IMR-90 (cell line): ENCODE measurements at regions not wholly inside any gene's neighbourhood (a gene's known extent, or its start where the extent isn't known, plus 50 kb on each side); places are given as distances from the start of the nearest gene placed in this dataset.

ENCODE experiments used
- ATAC-seq: fragments of 200-7000 bp; cut with Tn5 transposase; 2 replicates; pipeline ENCODE4 v1.9.1; 2020; ENCODE audit warnings: low read depth, mild to moderate bottlenecking, moderate library complexity
- BruUV-seq: library from RNA; stranded (reverse); fragments of 400-500 nt; replicated peaks from 2 replicates; lab custom pipeline; 2021; lab: Mats Ljungman, UMichigan
- CTCF ChIA-PET: fragments of 300-600 bp; formaldehyde crosslinking; extraction: SDS; loops from one replicate; lab custom pipeline; 2021; ENCODE audit warnings: antibody characterized with exemption; lab: Yijun Ruan, JAX
- POLR2A ChIA-PET: fragments of 300-600 bp; sonication (Branson Sonifier 250); formaldehyde crosslinking; loops from one replicate; lab custom pipeline; 2022; ENCODE audit warnings: antibody characterized with exemption; ENCODE audit not compliant: unreplicated experiment; lab: Charles Lee
- DNase-seq: peaks from one replicate; pipeline ENCODE4 v3.0.0; 2013
- H2AFZ ChIP-seq: replicated peaks from 2 replicates; pipeline ENCODE3; 2013; ENCODE audit warnings: low read length, mild to moderate bottlenecking; ENCODE audit not compliant: poor library complexity
- H2AK5ac ChIP-seq: 2 replicates; pipeline ENCODE4 v1.6.1; 2013; ENCODE audit warnings: low read depth, low read length, inconsistent platforms
- H2AK9ac ChIP-seq: replicated peaks from 2 replicates; pipeline ENCODE3; 2013; ENCODE audit warnings: mild to moderate bottlenecking, low read depth, low read length, moderate library complexity; ENCODE audit not compliant: poor library complexity
- H2BK120ac ChIP-seq: 2 replicates; pipeline ENCODE4 v1.6.1; 2013; ENCODE audit warnings: low read depth, low read length, inconsistent platforms
- H2BK15ac ChIP-seq: 3 replicates; pipeline ENCODE4 v1.6.1; 2013; ENCODE audit warnings: low read depth, low read length, inconsistent platforms
- H2BK20ac ChIP-seq: 2 replicates; pipeline ENCODE4 v1.6.1; 2013; ENCODE audit warnings: low read depth, mild to moderate bottlenecking, inconsistent platforms, low read length, moderate library complexity
- H2BK5ac ChIP-seq: 2 replicates; pipeline ENCODE4 v1.6.1; 2013; ENCODE audit warnings: mild to moderate bottlenecking, low read depth, low read length, inconsistent platforms; ENCODE audit not compliant: poor library complexity, severe bottlenecking
- H3K14ac ChIP-seq: replicated peaks from 2 replicates; pipeline ENCODE4 v1.6.1; 2013; ENCODE audit warnings: low read depth, low read length, inconsistent platforms
- H3K18ac ChIP-seq: 2 replicates; pipeline ENCODE4 v1.6.1; 2013; ENCODE audit warnings: low read depth, low read length, control low read depth
- H3K23ac ChIP-seq: 2 replicates; pipeline ENCODE4 v1.6.1; 2013; ENCODE audit warnings: low read depth, low read length, inconsistent platforms
- H3K27ac ChIP-seq: 2 replicates; pipeline ENCODE4 v1.5.1; 2013; ENCODE audit warnings: mild to moderate bottlenecking, control low read depth, low read length; ENCODE audit not compliant: insufficient read depth
- H3K27me3 ChIP-seq: 2 replicates; pipeline ENCODE4 v1.6.1; 2013; ENCODE audit warnings: low read length; ENCODE audit not compliant: control insufficient read depth, insufficient read depth
- H3K36me3 ChIP-seq: 2 replicates; pipeline ENCODE4 v1.6.1; 2013; ENCODE audit warnings: low read length, mixed read lengths; ENCODE audit not compliant: control insufficient read depth, insufficient read depth
- H3K4ac ChIP-seq: 2 replicates; pipeline ENCODE4 v1.6.1; 2013; ENCODE audit warnings: low read depth, low read length, inconsistent platforms
- H3K4me1 ChIP-seq: 2 replicates; pipeline ENCODE4 v1.6.1; 2013; ENCODE audit warnings: low read length, mixed read lengths; ENCODE audit not compliant: control insufficient read depth, insufficient read depth
- H3K4me2 ChIP-seq: 2 replicates; pipeline ENCODE4 v1.6.1; 2013; ENCODE audit warnings: low read depth, mild to moderate bottlenecking, control low read depth, low read length, moderate library complexity
- H3K4me3 ChIP-seq: 2 replicates; pipeline ENCODE4 v1.5.1; 2013; ENCODE audit warnings: low read depth, mild to moderate bottlenecking, control low read depth, low read length, moderate library complexity; ENCODE audit not compliant: insufficient read depth
- H3K56ac ChIP-seq: 2 replicates; pipeline ENCODE4 v1.6.1; 2013; ENCODE audit warnings: low read length, inconsistent platforms; ENCODE audit not compliant: insufficient read depth; ENCODE audit errors: extremely low read depth
- H3K79me1 ChIP-seq, 2 experiments: 2 replicates each; pipeline ENCODE4 v1.6.1; 2013; ENCODE audit warnings: low read length in 2 of 2, inconsistent platforms in 1 of 2, low read depth in 1 of 2
- H3K9ac ChIP-seq: 2 replicates; pipeline ENCODE4 v1.6.1; 2013; ENCODE audit warnings: low read depth, low read length, control low read depth
- H3K9me1 ChIP-seq: 2 replicates; pipeline ENCODE4 v1.6.1; 2013; ENCODE audit warnings: low read length, inconsistent platforms; ENCODE audit not compliant: insufficient read depth
- H3K9me3 ChIP-seq: 2 replicates; pipeline ENCODE4 v1.6.1; 2013; ENCODE audit warnings: low read length; ENCODE audit not compliant: control insufficient read depth, insufficient read depth
- H4K20me1 ChIP-seq: 2 replicates; pipeline ENCODE4 v1.6.1; 2013; ENCODE audit warnings: low read length, inconsistent platforms; ENCODE audit not compliant: insufficient read depth
- H4K5ac ChIP-seq: 2 replicates; pipeline ENCODE4 v1.6.1; 2013; ENCODE audit warnings: mild to moderate bottlenecking, low read depth, low read length, control low read depth
- H4K8ac ChIP-seq, 2 experiments: 2 replicates each; pipeline ENCODE4 v1.6.1; 2013; ENCODE audit warnings: low read depth in 2 of 2, low read length in 2 of 2, control low read depth in 1 of 2, inconsistent platforms in 1 of 2
- H4K91ac ChIP-seq: 2 replicates; pipeline ENCODE4 v1.6.1; 2013; ENCODE audit warnings: low read depth, low read length, inconsistent platforms; ENCODE audit not compliant: insufficient read depth
- BHLHE40 ChIP-seq: fragments of 150-350 bp; IDR thresholded peaks from 2 replicates; pipeline ENCODE4 v1.6.1; 2016; ENCODE audit warnings: mild to moderate bottlenecking, low read depth, low read length
- CEBPB ChIP-seq: IDR thresholded peaks from 2 replicates; pipeline ENCODE4 v1.6.1; 2012; ENCODE audit warnings: low read depth, low read length, improper control_type of control experiment
- CHD1 ChIP-seq: IDR thresholded peaks from 2 replicates; pipeline ENCODE4 v1.6.1; 2012; ENCODE audit warnings: low read depth, low read length, improper control_type of control experiment
- CTCF ChIP-seq: conservative IDR thresholded peaks from 2 replicates; pipeline ENCODE4 v1.5.1; 2012; ENCODE audit warnings: mild to moderate bottlenecking, low read depth, low read length, improper control_type of control experiment
- ELK1 ChIP-seq: fragments of 150-350 bp; IDR thresholded peaks from 2 replicates; pipeline ENCODE4 v1.6.1; 2016; ENCODE audit warnings: low read depth, mild to moderate bottlenecking, low read length, moderate library complexity, borderline replicate concordance
- FOS ChIP-seq: fragments of 150-350 bp; IDR thresholded peaks from 2 replicates; pipeline ENCODE4 v1.6.1; 2016; ENCODE audit warnings: low read depth, low read length
- MAFK ChIP-seq: IDR thresholded peaks from 2 replicates; pipeline ENCODE4 v1.6.1; 2012; ENCODE audit warnings: low read depth, low read length, improper control_type of control experiment
- MAZ ChIP-seq: IDR thresholded peaks from 2 replicates; pipeline ENCODE4 v1.6.1; 2012; ENCODE audit warnings: low read depth, mild to moderate bottlenecking, low read length, improper control_type of control experiment, moderate library complexity, borderline replicate concordance
- MXI1 ChIP-seq: IDR thresholded peaks from 2 replicates; pipeline ENCODE4 v1.6.1; 2012; ENCODE audit warnings: low read depth, mild to moderate bottlenecking, low read length, moderate library complexity, borderline replicate concordance
- POLR2A ChIP-seq: IDR thresholded peaks from 2 replicates; pipeline ENCODE4 v1.6.1; 2012; ENCODE audit warnings: mild to moderate bottlenecking, low read depth, low read length
- RAD21 ChIP-seq: IDR thresholded peaks from 2 replicates; pipeline ENCODE4 v1.6.1; 2012; ENCODE audit warnings: low read length, improper control_type of control experiment
- RCOR1 ChIP-seq: IDR thresholded peaks from 2 replicates; pipeline ENCODE4 v1.6.1; 2012; ENCODE audit warnings: mild to moderate bottlenecking, low read length, improper control_type of control experiment; ENCODE audit not compliant: insufficient replicate concordance
- SMC3 ChIP-seq: fragments of 150-350 bp; IDR thresholded peaks from 2 replicates; pipeline ENCODE4 v1.6.1; 2016; ENCODE audit warnings: low read depth, mild to moderate bottlenecking, antibody characterized with exemption, low read length, moderate library complexity
- USF2 ChIP-seq: fragments of 150-350 bp; IDR thresholded peaks from 2 replicates; pipeline ENCODE4 v1.6.1; 2017; ENCODE audit warnings: mild to moderate bottlenecking, antibody characterized with exemption, low read length, low read depth
- dilution Hi-C: fragments of 300-500 bp; cut with HindIII; formaldehyde crosslinking; loops from one replicate; pipeline ENCODE4 v1.14.3; 2018; ENCODE audit warnings: low sequenced_read_pairs; ENCODE audit not compliant: unreplicated experiment
- in situ Hi-C: fragments of 300-500 bp; cut with MboI; formaldehyde crosslinking; loops from 3 replicates; pipeline ENCODE4 v1.14.3; 2019; ENCODE audit warnings: low sequenced_read_pairs, inconsistent platforms, mixed read lengths
- intact Hi-C: fragments of 100-400 bp; cut with micrococcal nuclease; formaldehyde crosslinking; loops from 2 replicates; pipeline ENCODE4 v1.10.0; 2022

- DNase-seq: no peak
- Histone ChIP-seq H3K23ac (no peak overlapping the region), H2AFZ (no peak overlapping the region), H2AK9ac (no peak overlapping the region), H3K27me3 (no peaks in the 10 kb centered on the region; the same call in 1 of the 2 replicates), H3K36me3 (no peaks in the 10 kb centered on the region), H3K18ac (no peak overlapping the region), H2AK5ac (no peak overlapping the region), H3K27ac (no peak overlapping the region), H3K9ac (no peak overlapping the region), H3K4me2 (no peak overlapping the region), H3K4me1 (no peaks in the 10 kb centered on the region), H2BK120ac (no peak overlapping the region), H3K79me1 (no peaks in the 10 kb centered on the region), H4K20me1 (no peaks in the 10 kb centered on the region), H3K14ac (no peak overlapping the region), H3K56ac (no peak overlapping the region), H3K9me3 (no peaks in the 10 kb centered on the region), H4K8ac (no peak overlapping the region), H2BK5ac (no peak overlapping the region), H2BK20ac (no peak overlapping the region), H3K9me1 (no peaks in the 10 kb centered on the region), H3K4me3 (no peak overlapping the region), H3K4ac (no peak overlapping the region), H2BK15ac (no peak overlapping the region), H4K91ac (no peak overlapping the region), H4K5ac (no peak overlapping the region)
- in situ Hi-C loops (no loop called here), intact Hi-C loops (loop anchor here (5.0 kb wide), 1 partner anchor 36 kb away; no protein-coding TSS in a partner anchor), dilution Hi-C loops (no loop called here)
- CTCF ChIA-PET: no interaction called here
- POLR2A ChIA-PET: no interaction called here
- BruUV-seq: no TSS peak
- ATAC-seq: no peak
- no peak for TF ChIP-seq BHLHE40
- TF ChIP-seq POLR2A: no peak
- TF ChIP-seq SMC3: no peak
- TF ChIP-seq CTCF: no peak
- no peak for TF ChIP-seq CHD1
- TF ChIP-seq MAFK: no peak
- TF ChIP-seq USF2: no peak
- no peak for TF ChIP-seq ELK1
- no peak for TF ChIP-seq FOS
- no peak for TF ChIP-seq RCOR1
- TF ChIP-seq MXI1: no peak
- TF ChIP-seq CEBPB: no peak
- no peak for TF ChIP-seq RAD21
- no peak for TF ChIP-seq MAZ
Measured at GRCh38 chr13:48901781-48902180, 73.9 kb upstream of the FNDC3A start.
